GM21825 (cell line): ENCODE measurements at regions not wholly inside any gene's neighbourhood (a gene's known extent, or its start where the extent isn't known, plus 50 kb on each side); places are given as distances from the start of the nearest gene placed in this dataset.

ENCODE experiments used
- ATAC-seq: cut with Tn5 transposase; IDR thresholded peaks from one replicate; pipeline ENCODE4 v1.9.1; 2021; ENCODE audit warnings: mild to moderate bottlenecking, moderate library complexity; ENCODE audit not compliant: unreplicated experiment

DNA sequence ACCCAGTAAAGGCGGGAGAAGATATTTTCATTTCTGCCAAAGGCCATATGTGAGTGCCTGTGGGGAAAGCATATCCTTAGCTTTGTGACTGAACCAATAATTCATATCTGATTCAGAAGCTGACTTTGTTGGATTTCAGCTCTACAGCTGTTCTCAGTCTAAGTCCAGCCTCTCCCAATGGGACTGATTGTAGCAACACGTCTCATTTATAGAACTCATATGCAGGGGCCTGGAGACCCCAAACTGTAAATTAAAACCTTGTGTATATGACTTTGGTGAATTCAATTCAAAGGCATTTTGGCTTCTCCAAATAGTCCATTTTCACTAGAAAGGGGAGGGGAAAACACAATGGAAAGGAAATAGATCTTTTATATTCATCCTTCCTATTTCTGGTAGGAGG is 250.4 kb upstream of the SORL1-AS1 start:
- no peak for ATAC-seq

DNA sequence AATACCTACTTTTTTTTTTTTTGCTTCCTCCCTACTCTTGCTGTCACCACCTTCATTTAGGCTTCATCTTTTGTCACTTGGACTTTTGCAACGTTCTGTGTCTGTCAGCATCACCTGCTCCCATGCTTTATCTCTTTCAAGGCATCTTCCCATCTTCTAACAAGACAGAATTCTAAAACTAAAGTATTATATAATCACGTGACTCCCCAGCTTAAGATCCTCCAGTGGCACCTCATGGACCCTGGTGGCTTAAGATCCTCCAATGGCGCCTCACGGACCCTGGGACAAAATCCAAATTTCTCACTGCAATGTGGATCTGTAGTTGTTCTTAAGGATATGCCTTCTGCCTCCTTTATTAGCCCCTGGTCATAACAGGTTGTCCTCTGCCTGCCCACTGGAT is 248.2 kb upstream of the SORL1-AS1 start:
- no peak for ATAC-seq

DNA sequence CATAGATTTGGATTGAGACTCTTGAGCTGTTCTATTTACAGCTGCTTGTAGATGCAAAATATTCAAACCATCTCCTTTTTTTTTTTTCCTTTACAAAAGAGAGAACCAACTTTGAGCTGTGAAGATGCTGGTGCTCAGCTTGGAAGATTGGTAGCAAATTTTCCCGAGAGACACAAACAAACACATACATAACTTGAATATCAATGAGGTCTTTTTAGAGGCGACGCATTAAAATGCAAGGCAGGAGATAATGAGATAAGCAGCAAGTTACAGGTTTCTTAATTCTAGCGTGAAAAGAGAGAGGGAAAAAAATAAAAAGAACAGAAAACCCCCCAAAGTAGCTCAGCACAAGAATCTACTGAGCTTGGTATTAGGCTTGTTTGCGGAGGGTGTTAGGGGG is 247.0 kb upstream of the SORL1-AS1 start:
- ATAC-seq = no peak

DNA sequence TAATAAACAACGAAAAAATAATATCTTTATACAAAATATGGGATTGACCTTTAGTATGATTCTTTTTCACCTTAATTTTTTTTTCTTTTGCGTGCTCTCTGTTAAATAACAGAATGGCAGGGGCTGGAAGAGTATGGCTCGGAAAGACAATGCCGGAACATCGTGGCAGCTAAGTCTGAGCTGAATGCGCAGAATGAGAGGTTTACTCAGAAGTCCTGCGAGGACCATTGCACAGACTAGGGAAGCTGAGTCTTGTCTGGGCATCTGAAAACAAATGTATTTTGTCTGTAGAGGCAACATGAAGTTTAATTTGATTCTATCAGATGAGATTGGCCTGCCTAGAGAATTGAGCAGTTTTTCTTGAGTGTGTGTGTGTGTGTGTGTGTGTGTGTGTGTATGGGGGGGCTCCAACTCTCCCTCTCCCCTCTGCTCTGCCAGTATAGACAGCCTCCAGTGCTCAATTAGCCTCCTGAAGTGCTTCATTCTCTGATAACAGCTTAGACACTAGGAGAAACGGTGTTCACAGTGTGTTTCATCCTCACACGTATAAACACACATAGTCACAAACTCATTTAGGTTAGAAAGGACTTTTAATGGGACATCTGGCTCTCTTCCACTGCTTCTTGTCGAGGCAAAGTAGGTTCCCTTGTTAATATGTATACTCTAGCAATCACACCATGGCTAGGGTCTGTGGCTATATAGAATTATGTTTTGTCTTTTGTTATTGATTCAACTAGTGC is 244.3 kb upstream of the SORL1-AS1 start:
- no peak for ATAC-seq

DNA sequence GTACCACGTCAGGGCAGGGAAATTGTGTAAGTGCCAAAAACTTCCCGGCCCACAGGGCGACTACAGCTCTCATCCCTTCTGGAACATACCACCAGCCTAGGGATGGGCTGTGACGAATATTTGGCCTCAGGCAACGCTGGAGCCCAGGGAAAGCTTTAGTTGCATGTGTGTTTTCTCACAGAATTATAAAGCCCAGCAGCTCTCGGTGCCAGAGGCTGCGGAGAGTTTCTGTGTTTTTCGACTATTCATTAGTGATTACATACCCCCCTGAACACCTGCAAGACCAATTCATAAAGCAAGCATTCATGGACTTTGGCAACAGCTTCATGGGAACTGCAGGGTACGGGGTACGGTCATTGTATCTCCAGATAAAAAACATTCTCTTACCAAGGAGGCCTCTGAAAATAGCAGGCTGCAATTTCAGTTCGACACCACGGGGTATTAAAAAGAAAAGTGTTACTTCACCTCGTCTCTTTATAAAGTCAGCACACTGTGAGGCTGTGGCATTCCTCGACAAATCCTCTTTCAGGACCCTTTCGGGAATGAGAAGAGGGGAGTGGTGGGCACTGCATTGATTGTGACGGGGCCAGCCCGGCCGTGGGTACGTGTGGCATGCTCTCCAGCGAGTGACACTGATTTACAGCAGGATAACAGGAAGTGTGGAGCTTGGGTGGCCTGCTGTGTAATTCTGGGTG is 243.6 kb upstream of the SORL1-AS1 start:
- no peak for ATAC-seq

DNA sequence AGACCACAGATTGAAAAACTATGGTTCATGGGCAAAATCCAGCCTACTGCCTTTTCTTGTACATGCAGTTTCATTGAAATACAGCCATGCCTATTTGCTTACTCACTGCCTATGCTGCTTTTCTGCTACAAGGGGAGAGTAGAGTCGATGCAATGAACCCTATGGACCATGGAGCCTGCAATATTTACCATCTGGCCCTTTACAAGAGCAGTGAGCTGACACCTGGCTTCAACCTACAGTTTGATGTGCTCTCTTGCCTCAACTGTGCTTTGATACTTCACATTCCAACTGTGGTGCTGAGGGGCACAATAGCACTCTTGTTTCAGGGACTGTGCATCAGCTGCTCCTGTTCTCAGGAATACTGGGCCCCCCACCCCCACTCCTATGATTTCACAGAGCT is 239.5 kb upstream of the SORL1-AS1 start:
- ATAC-seq = no peak

DNA sequence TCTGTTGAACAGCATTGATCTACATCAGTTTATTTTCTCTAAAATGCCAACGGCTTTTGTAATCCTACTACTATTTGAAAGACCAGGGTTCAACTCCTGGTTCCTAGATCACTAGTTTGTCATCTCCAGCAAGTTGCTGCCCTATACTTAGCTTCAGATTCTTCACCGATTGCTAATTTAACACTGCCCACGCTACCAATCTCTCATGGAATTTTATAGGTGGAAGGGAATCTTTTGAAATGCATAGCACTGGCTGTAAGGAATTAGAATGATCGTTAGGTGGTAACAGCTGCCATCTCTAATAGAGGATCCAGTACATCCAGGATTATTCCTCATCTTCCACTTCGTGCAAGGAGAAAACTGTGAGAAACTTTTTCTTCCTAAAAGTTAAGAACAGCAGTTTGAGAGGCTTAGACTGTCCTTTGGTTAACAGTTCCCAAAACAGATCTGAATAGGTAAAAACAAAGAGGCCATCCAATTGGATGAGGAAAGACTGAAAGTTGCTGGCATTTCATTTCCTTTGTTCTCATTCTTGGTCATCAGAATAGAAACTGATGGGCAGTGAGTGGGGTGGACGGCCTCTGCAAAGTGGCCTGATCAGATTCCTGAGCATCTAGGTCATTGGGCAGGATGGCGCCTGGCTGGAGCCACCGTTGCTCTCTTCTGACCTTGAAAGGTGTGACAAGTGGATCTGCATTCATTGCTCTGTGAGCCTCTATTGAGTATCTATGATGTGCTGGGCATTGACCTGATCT is 236.3 kb upstream of the SORL1-AS1 start:
- ATAC-seq = no peak

DNA sequence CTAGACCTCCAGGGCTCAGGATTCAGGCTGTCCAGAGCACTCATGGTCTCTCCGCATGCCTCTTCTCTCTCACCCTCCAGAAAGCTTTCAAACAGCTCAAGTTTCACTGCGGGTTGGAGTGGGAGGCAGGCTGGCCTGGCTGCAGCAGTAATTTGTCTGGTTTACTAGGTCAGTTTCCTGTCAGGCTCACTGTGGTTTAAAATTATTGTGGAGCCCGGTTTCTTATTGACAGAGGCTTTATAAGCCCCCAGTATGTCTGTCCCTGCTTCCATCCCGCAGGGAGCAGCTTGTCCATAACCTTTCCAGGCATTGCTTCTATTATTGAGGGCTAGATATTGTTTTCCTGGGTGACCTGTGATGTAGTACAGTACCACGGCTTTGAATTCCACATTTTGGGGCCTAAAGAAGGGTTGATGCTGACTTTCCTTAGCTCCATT is 235.3 kb upstream of the SORL1-AS1 start:
- no peak for ATAC-seq

DNA sequence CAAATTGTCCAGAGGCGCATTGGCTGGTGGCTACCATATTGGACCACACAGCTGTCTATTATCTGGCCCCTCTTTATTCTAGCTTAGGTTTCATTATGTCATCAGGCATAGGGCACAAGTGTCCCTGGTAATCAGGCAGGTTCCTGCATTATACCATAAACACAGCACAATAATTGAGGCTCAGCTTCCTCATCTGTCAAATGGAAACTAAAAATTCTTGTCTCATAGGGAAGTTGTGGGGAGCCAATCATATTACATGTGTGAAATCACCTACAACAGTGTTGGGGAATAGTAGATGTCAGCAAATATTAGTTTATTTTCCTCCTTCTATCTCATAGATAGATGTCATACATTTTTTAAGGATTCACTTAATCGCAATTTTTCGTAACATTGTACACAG is 231.0 kb upstream of the SORL1-AS1 start:
- ATAC-seq = no peak
